Spleen (tissue), 11 donors: ENCODE measurements at regions not wholly inside any gene's neighbourhood (a gene's known extent, or its start where the extent isn't known, plus 50 kb on each side); places are given as distances from the start of the nearest gene placed in this dataset.
A peak's percentile ranks its signal among the peaks of the same experiment; 100 is the strongest.
"Not testable (repeated sequence)": the region's sequence is repeated elsewhere in the genome, so short reads cannot be mapped to it uniquely, and the experiment has no call there.

Experiments
- DNase-seq: peaks from one replicate; pipeline ENCODE4 v3.0.0-alpha.2; 2020
- H3K27ac ChIP-seq, 8 donors: fragments of 200-600 bp; sonication (generic) in 7 of 8; 1 replicate in 4 of 8; 2 replicates in 4 of 8; pipeline versions ENCODE4 v1.5.0 to v1.8.0; 2016 to 2021; ENCODE audit warnings: inconsistent platforms in 4 of 8, mild to moderate bottlenecking in 4 of 8, moderate library complexity in 1 of 8
- H3K27me3 ChIP-seq, 7 donors: fragments of 200-600 bp; sonication (generic) in 6 of 7; replicated peaks in 1 of 7; 1 replicate in 4 of 7; 2 replicates in 3 of 7; pipeline versions ENCODE4 v1.5.0 to v1.8.0; 2016 to 2021; ENCODE audit warnings: inconsistent platforms in 3 of 7, mild to moderate bottlenecking in 1 of 7
- H3K36me3 ChIP-seq, 6 donors: fragments of 200-600 bp; sonication (generic) in 5 of 6; 1 replicate in 4 of 6; 2 replicates in 2 of 6; pipeline versions ENCODE4 v1.5.0 to v1.8.0; 2016 to 2021; ENCODE audit warnings: inconsistent platforms in 2 of 6
- H3K4me1 ChIP-seq, 6 donors: fragments of 200-600 bp; sonication (generic) in 5 of 6; 1 replicate in 3 of 6; 2 replicates in 3 of 6; pipeline versions ENCODE4 v1.5.0 to v1.8.0; 2016 to 2021; ENCODE audit warnings: inconsistent platforms in 3 of 6
- H3K4me3 ChIP-seq, 8 donors: fragments of 200-600 bp; sonication (generic) in 7 of 8; 1 replicate in 4 of 8; 2 replicates in 4 of 8; pipeline versions ENCODE4 v1.5.0 to v1.8.0; 2016 to 2021; ENCODE audit warnings: inconsistent platforms in 4 of 8, mild to moderate bottlenecking in 4 of 8, moderate library complexity in 2 of 8
- H3K9me3 ChIP-seq, 8 donors: fragments of 200-600 bp; sonication (generic) in 7 of 8; 1 replicate in 4 of 8; 2 replicates in 4 of 8; pipeline versions ENCODE4 v1.5.0 to v1.8.0; 2016 to 2021; ENCODE audit warnings: inconsistent platforms in 4 of 8
- POLR2A ChIP-seq, 3 donors: fragments of 450-650 bp; IDR thresholded peaks; one replicate each; pipeline ENCODE4 v1.5.1; 2017; ENCODE audit warnings: antibody characterized with exemption in 3 of 3, mild to moderate bottlenecking in 1 of 3
- POLR2AphosphoS5 ChIP-seq, 3 donors: sonication (generic); formaldehyde crosslinking; IDR thresholded peaks; one replicate each; pipeline ENCODE4 v1.5.1; 2017; ENCODE audit warnings: antibody characterized with exemption in 3 of 3
- WGBS, 5 donors: extraction: QIAGEN DNeasy Blood & Tissue Kit in 3 of 5; methylation state at CpG; one replicate each; pipeline versions ENCODE4 v1.1.5 to v1.1.7; 2013 to 2018; 5-methylcytosine and 5-hydroxymethylcytosine counted together
- intact Hi-C: fragments of 100-400 bp; cut with DNase I; formaldehyde crosslinking; loops from one replicate; pipeline ENCODE4 v1.15.0; 2023; ENCODE audit warnings: low total_unique reads
- TF ChIP-seq, protein P1 (sequence below), 11 experiments: fragments of 200-600 bp in 7 of 11; fragments of 450-650 bp in 4 of 11; sonication (generic) in 4 of 11; IDR thresholded peaks in 8 of 11; conservative IDR thresholded peaks in 3 of 11; 1 replicate in 7 of 11; 2 replicates in 4 of 11; pipeline versions ENCODE4 v1.4.0 to v1.8.0; 2016 to 2021; ENCODE audit warnings: antibody characterized with exemption in 11 of 11, inconsistent platforms in 4 of 11, mild to moderate bottlenecking in 1 of 11
- donor health status: healthy with polysubstance abuse.
- donor health status: DM: no; HTN: no; CAD: no; lungs with moderate emphysema.
- donor health status: DM: no; HTN: no; CAD: no.
- donor health status: Bipolar disorder and iron deficiency.
- donor health status: healthy.
- donor health status: DM: no; HTN: no; CAD: no.
- donor health status: DM: yes; HTN: yes; CAD: no.

DNA sequence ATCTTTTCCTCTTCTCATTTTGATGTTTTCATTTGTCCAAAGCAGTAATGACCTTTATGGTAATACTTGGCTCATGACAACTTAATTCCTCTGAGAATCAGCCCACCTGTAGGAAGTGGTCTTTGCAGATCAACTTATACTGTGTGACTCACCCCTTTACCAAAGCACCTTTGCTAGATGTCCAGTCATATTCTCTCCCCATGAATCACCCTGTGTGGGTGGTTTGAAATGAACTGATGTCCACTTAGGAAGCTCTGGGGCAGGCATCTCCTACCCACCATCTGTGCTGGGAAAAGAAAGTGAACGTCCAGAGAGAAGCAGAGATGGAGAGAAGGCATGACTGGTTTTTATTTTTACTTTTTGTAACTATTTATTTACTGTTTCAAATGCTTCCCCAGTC is 410.3 kb downstream of the KIF20B start:
- Histone ChIP-seq H3K4me1 (no peaks in the 10 kb centered on the region), H3K9me3 (peaks cover 0 to 6% (median 0%) of the 10 kb centered on the region in 8 donors), H3K27me3 (no peaks in the 10 kb centered on the region), H3K27ac (no peak overlapping the region), H3K4me3 (no peak overlapping the region), H3K36me3 (no peaks in the 10 kb centered on the region)
- TF ChIP-seq, protein P1, sequence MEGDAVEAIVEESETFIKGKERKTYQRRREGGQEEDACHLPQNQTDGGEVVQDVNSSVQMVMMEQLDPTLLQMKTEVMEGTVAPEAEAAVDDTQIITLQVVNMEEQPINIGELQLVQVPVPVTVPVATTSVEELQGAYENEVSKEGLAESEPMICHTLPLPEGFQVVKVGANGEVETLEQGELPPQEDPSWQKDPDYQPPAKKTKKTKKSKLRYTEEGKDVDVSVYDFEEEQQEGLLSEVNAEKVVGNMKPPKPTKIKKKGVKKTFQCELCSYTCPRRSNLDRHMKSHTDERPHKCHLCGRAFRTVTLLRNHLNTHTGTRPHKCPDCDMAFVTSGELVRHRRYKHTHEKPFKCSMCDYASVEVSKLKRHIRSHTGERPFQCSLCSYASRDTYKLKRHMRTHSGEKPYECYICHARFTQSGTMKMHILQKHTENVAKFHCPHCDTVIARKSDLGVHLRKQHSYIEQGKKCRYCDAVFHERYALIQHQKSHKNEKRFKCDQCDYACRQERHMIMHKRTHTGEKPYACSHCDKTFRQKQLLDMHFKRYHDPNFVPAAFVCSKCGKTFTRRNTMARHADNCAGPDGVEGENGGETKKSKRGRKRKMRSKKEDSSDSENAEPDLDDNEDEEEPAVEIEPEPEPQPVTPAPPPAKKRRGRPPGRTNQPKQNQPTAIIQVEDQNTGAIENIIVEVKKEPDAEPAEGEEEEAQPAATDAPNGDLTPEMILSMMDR (IDR thresholded peaks at IDR 0.05 in 8 of 11, conservative IDR thresholded peaks at IDR 0.05 in 3 of 11): no peak
- TF ChIP-seq POLR2A (IDR thresholded peaks at IDR 0.05) (no peak), POLR2AphosphoS5 (IDR thresholded peaks at IDR 0.05) (no peak)
- no peak for DNase-seq
- intact Hi-C loops: no loop called here
- 56 to 85% (median 74%) methylated on average over 1 of the region's 1 CpG for WGBS, 5 donors

DNA sequence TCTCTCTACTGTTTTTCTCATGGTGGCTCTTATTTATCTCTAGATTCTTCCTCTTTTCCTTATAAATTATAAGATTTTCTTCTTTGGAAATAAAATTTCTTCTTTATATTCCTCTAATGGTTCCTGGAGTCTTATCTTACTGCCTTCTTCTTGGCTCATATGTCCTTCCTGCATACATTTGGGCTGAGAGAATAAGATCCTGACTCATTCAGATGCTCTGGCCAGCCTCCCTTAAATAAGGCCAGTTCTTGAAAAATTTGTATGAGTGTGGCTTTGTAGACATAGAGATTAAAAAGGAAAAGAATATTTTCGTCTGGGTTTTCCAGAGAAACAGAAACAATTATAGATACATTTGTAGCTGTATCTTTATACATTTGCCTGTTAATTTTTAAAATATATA is 411.3 kb downstream of the KIF20B start:
- Histone ChIP-seq H3K4me3 (no peak overlapping the region), H3K9me3 (peaks cover 0 to 9% (median 0%) of the 10 kb centered on the region in 8 donors), H3K36me3 (no peaks in the 10 kb centered on the region), H3K27ac (no peak overlapping the region), H3K4me1 (no peaks in the 10 kb centered on the region), H3K27me3 (no peaks in the 10 kb centered on the region)
- intact Hi-C loops: no loop called here
- TF ChIP-seq POLR2AphosphoS5 (IDR thresholded peaks at IDR 0.05): no peak
- TF ChIP-seq, protein P1 (IDR thresholded peaks at IDR 0.05 in 8 of 11, conservative IDR thresholded peaks at IDR 0.05 in 3 of 11): no peak
- no peak for TF ChIP-seq POLR2A (IDR thresholded peaks at IDR 0.05)
- WGBS, 5 donors: 57 to 81% (median 73%) methylated on average over 1 of the region's 1 CpG
- no peak for DNase-seq

DNA sequence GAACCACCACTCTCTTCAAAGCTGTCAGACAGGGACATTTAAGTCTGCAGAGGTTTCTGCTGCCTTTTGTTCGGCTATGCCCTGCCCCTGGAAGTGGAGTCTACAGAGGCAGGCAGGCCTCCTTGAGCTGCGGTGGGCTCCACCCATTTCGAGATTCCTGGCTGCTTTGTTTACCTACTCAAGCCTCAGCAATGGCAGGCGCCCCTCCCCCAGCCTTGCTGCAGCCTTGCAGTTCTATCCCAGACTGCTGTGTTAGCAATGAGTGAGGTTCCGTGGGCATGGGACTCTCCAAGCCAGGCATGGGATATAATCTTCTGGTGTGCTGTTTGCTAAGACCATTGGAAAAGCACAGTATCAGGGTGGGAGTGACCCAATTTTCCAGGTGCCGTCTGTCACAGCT is 417.2 kb downstream of the KIF20B start:
- intact Hi-C loops, H3K36me3 ChIP-seq, H3K27ac ChIP-seq, H3K27me3 ChIP-seq, H3K4me1 ChIP-seq, DNase-seq, H3K4me3 ChIP-seq: not testable (repeated sequence)
- peaks cover 0 to 17% (median 5%) of the 10 kb centered on the region in 8 donors for H3K9me3 ChIP-seq
- 84 to 88% (median 87%) methylated on average over 6 of the region's 6 CpGs for WGBS, 5 donors

DNA sequence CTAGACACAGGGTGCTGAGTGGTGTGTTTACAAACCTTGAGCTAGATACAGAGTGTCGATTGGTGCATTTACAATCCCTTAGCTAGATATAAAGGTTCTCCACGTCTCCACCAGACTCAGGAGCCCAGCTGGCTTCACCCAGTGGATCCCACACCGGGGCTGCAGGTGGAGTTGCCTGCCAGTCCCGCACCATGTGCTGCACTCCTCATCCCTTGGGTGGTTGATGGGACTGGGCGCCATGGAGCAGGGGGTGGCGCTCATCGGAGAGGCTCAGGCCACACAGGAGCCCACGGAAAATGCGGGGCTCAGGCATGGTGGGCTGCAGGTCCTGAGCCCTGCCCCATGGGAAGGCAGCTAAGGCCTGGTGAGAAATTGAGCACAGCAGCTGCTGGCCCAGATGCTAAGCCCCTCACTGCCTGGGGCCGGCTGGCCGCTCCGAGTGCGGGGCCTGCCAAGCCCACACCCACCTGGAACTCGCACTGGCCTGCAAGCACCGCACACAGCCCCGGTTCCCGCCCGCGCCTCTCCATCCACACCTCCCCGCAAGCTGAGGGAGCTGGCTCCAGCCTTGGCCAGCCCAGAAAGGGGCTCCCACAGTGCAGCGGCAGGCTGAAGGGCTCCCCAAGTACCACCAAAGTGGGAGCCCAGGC is 418.4 kb downstream of the KIF20B start:
- intact Hi-C loops, H3K4me1 ChIP-seq, H3K36me3 ChIP-seq, H3K4me3 ChIP-seq, H3K27ac ChIP-seq, H3K27me3 ChIP-seq: not testable (repeated sequence)
- DNase-seq: peak; percentile 66
- peaks cover 0 to 16% (median 5%) of the 10 kb centered on the region in 8 donors for H3K9me3 ChIP-seq
- 85 to 96% (median 88%) methylated on average over 15 to 21 of the region's 21 CpGs for WGBS, 5 donors

DNA sequence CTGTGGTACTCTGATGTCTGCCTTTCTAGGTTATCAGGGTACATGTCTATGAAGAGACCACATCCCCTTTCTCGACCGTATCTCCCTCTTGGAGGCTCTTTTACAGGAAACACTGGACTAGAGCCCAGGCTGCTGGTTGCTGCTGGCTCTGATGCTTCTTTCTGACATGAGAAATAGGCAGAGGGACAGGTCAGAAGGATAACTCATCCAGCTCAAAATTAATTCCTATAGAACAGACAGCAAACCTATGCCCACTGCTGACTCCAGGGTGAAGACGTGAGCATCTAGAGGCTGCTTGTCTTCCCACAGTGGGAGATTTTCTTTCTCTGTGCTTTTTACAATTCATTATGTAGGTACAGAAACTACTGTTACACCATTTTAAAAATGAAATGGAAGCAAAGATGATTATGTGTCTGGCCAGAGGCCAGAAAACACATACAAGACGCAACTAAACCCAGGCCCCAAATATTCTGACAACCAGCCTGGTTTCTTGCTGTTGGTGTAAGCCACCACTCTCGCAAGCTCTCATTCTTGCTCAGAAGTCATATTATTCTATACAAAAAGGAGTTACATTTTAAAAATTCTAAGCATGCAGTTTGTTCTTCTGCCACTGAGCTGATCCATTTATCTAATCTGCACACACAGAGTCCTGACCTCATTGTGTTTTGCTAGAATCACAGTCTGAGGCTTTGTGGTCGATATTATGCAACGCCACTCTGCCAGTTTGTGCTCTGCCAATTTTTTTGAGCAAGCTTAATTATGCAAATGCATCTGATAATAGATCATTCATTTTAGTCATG is 424.3 kb downstream of the KIF20B start:
- Histone ChIP-seq H3K4me3 (no peak overlapping the region), H3K27me3 (no peaks in the 10 kb centered on the region), H3K36me3 (no peaks in the 10 kb centered on the region), H3K4me1 (no peaks in the 10 kb centered on the region), H3K9me3 (no peaks in the 10 kb centered on the region), H3K27ac (no peak overlapping the region)
- DNase-seq: no peak
- 50 to 70% (median 54%) methylated on average over 7 of the region's 7 CpGs for WGBS, 5 donors
- intact Hi-C loops: no loop called here
- TF ChIP-seq POLR2A (IDR thresholded peaks at IDR 0.05) (no peak), POLR2AphosphoS5 (IDR thresholded peaks at IDR 0.05) (no peak)
- TF ChIP-seq, protein P1 (IDR thresholded peaks at IDR 0.05 in 8 of 11, conservative IDR thresholded peaks at IDR 0.05 in 3 of 11): no peak
